ENCODE measurements at regions not wholly inside any gene's neighbourhood (a gene's known extent, or its start where the extent isn't known, plus 50 kb on each side); places are given as distances from the start of the nearest gene placed in this dataset.
"Not testable (repeated sequence)": the region's sequence is repeated elsewhere in the genome, so short reads cannot be mapped to it uniquely, and the experiment has no call there.

GRCh38 chr15:22251422-22251821, 171.1 kb downstream of the OR4M2 start:
- TF ChIP-seq, protein P1, sequence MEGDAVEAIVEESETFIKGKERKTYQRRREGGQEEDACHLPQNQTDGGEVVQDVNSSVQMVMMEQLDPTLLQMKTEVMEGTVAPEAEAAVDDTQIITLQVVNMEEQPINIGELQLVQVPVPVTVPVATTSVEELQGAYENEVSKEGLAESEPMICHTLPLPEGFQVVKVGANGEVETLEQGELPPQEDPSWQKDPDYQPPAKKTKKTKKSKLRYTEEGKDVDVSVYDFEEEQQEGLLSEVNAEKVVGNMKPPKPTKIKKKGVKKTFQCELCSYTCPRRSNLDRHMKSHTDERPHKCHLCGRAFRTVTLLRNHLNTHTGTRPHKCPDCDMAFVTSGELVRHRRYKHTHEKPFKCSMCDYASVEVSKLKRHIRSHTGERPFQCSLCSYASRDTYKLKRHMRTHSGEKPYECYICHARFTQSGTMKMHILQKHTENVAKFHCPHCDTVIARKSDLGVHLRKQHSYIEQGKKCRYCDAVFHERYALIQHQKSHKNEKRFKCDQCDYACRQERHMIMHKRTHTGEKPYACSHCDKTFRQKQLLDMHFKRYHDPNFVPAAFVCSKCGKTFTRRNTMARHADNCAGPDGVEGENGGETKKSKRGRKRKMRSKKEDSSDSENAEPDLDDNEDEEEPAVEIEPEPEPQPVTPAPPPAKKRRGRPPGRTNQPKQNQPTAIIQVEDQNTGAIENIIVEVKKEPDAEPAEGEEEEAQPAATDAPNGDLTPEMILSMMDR (IDR thresholded peaks at IDR 0.05), result no peak
- no peak overlapping the region for H3K4me3 ChIP-seq
- H3K4me1 ChIP-seq, result no peaks in the 10 kb centered on the region
- H3K9me3 ChIP-seq, result no peaks in the 10 kb centered on the region
- H3K36me3 ChIP-seq, result no peaks in the 10 kb centered on the region
- no peaks in the 10 kb centered on the region for H3K27me3 ChIP-seq
- H3K27ac ChIP-seq, result no peak overlapping the region
- DNase-seq (ENCODE audit: low spot score), result no peak

DNA sequence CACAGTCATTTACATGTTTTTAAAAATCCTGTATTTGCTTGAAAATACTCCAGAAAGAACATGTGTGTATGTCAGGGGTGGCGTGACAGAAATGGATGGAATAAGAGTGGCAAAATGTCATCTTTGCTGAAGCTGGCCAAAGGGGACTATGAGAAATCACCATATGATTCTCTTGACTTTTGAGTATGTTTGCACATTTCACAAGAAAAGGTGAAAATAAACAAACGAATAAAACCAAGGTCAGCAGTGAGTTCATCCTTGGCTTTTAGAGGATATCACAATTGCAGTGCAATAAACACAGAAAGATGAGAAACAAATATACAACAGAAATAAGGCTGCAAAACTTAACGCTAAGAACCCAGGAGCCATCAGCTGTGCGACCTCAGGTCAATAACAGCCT, 171.7 kb downstream of the OR4M2 start:
- not testable (repeated sequence) for H3K27me3 ChIP-seq, H3K27ac ChIP-seq

GRCh38 chr15:22252521-22252920, 172.2 kb downstream of the OR4M2 start:
- not testable (repeated sequence) for H3K27me3 ChIP-seq; H3K9me3 ChIP-seq; H3K27ac ChIP-seq; H3K4me1 ChIP-seq; DNase-seq (ENCODE audit: low spot score); H3K36me3 ChIP-seq; H3K4me3 ChIP-seq

More for the DNA sequence above, 171.7 kb downstream of the OR4M2 start:
- not testable (repeated sequence) for H3K4me3 ChIP-seq; H3K9me3 ChIP-seq; H3K36me3 ChIP-seq; H3K4me1 ChIP-seq; DNase-seq (ENCODE audit: low spot score)

- not testable (repeated sequence) for DNase-seq (ENCODE audit: low spot score); H3K36me3 ChIP-seq; H3K27ac ChIP-seq; H3K27me3 ChIP-seq; H3K4me1 ChIP-seq; H3K4me3 ChIP-seq; H3K9me3 ChIP-seq
Observed at GRCh38 chr15:22253002-22253675, 172.8 kb downstream of the OR4M2 start.

- no peak overlapping the region for H3K27ac ChIP-seq
- H3K36me3 ChIP-seq, result no peaks in the 10 kb centered on the region
- no peaks in the 10 kb centered on the region for H3K9me3 ChIP-seq
- no peak for DNase-seq (ENCODE audit: low spot score)
- no peak overlapping the region for H3K4me3 ChIP-seq
- H3K4me1 ChIP-seq, result no peaks in the 10 kb centered on the region
- no peaks in the 10 kb centered on the region for H3K27me3 ChIP-seq
- TF ChIP-seq, protein P1 (IDR thresholded peaks at IDR 0.05), result no peak
Observed at GRCh38 chr15:22253676-22254408, 173.5 kb downstream of the OR4M2 start.

- not testable (repeated sequence) for H3K27ac ChIP-seq; H3K4me3 ChIP-seq; H3K9me3 ChIP-seq; H3K36me3 ChIP-seq; H3K27me3 ChIP-seq; DNase-seq (ENCODE audit: low spot score); H3K4me1 ChIP-seq
Observed at GRCh38 chr15:22254409-22255045, 174.2 kb downstream of the OR4M2 start.

DNA sequence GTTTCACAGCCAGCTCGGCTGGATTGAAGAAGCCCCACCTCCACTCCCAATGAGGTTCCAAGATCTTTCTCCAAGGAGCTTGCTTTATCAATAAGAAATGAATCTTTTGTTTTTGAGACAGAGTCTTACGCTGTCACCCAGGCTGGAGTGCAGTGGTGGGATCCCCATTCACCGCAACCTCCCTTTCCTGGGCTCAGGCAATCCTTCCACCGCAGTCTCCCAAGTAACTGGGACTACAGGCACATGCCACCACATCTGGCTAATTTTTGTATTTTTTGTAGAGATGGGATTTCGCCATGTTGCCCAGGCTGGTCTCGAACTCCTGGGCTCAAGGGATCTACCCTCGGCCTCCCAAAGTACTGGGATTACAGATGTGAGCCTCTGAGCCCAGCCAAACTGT, 175.3 kb downstream of the OR4M2 start:
- DNase-seq (ENCODE audit: low spot score); H3K27me3 ChIP-seq; H3K4me3 ChIP-seq; H3K27ac ChIP-seq; H3K9me3 ChIP-seq; H3K4me1 ChIP-seq; H3K36me3 ChIP-seq: not testable (repeated sequence)

- not testable (repeated sequence) for DNase-seq (ENCODE audit: low spot score); H3K27me3 ChIP-seq; H3K4me3 ChIP-seq
Observed at GRCh38 chr15:22256389-22257046, 176.2 kb downstream of the OR4M2 start.

More at GRCh38 chr15:22256389-22257046, 176.2 kb downstream of the OR4M2 start:
- not testable (repeated sequence) for H3K27ac ChIP-seq, H3K36me3 ChIP-seq, H3K9me3 ChIP-seq, H3K4me1 ChIP-seq
